ENCODE measurements at regions not wholly inside any gene's neighbourhood (a gene's known extent, or its start where the extent isn't known, plus 50 kb on each side); places are given as distances from the start of the nearest gene placed in this dataset.
"Not testable (repeated sequence)": the region's sequence is repeated elsewhere in the genome, so short reads cannot be mapped to it uniquely, and the experiment has no call there.

DNA sequence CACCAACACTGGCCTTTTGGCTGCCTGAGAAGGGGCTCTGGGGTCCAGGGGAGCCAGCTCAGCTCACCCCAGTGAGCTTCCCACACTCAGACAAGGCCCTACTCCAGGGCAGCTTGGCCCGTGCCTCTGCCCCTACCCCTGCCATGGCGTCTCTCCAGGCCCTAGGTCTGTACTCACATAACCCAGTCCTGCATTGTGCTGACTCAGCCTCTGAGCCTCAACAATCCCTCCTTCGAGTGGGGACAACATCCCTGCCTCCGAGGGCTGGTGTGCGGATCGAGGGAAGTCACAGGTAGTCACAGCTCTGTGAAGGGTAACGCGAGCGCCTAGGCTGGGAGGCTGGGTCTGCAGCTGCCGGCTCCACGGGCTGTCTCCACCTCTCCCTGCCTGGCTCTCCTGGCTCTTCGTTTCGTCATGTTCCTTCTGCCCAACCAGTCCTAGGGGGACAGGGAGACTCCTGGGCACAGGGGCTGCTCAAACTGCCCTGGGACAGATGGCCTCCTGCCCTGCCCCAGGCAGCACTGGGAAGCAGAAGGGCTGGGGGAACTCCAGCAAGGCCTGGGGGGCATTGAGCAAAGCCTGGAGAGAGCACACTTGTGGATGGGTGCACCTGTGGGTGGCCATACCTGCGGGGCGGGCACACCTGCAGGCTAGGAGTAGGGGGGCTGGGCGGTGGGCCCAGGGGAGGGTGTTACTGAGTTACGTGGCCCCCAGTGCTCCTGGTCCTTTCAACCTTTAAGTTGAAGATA lies 74.6 kb downstream of the RRM2 start:
- DNase-seq: no peak
- in situ Hi-C loops (cut with HindIII; ENCODE audit: low pct_ligation_motif_present, low pct_unique_long_range_greater_than_20kb, low sequenced_read_pairs): no loop called here

DNA sequence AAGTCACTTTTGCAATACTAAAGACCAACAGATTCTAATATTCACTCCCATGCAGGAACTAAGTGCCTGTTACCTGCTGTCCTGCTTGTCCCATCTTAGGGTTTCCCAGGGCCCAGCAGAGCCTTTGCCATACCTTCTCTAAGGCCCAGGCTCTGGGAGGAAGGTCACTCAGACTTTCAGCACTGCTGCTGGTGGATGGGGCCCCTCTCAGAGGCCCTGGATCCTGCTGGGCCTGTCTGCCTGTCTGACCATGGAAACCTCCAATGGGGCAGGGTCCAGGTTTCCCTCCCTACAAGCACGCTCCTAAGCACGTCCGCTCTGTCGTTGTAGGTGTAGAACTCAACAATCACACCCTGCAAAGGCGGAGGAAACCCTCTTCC lies 75.1 kb downstream of the RRM2 start:
- in situ Hi-C loops (cut with HindIII; ENCODE audit: low pct_ligation_motif_present, low pct_unique_long_range_greater_than_20kb, low sequenced_read_pairs): no loop called here
- DNase-seq: no peak

DNA sequence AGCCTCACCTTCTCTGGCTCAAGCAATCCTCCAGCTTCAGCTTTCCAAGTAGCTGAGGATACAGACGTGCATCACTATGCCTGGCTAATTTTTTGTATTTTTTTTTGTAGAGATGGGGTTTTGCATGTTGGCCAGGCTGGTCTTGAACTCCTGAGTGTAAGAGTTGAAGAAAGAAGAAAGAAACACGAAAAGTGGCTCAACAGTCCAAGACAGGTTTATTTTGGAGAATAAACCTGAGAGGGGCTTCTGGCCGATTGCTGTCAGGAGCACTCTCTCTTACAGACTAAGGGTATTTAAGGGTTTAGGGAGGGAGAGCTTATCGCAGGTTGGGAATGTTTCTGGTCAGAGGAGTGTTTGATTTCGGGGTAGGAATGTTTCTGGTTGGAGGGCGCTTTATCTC lies 75.9 kb downstream of the RRM2 start:
- DNase-seq; in situ Hi-C loops (cut with HindIII; ENCODE audit: low pct_ligation_motif_present, low pct_unique_long_range_greater_than_20kb, low sequenced_read_pairs): not testable (repeated sequence)

DNA sequence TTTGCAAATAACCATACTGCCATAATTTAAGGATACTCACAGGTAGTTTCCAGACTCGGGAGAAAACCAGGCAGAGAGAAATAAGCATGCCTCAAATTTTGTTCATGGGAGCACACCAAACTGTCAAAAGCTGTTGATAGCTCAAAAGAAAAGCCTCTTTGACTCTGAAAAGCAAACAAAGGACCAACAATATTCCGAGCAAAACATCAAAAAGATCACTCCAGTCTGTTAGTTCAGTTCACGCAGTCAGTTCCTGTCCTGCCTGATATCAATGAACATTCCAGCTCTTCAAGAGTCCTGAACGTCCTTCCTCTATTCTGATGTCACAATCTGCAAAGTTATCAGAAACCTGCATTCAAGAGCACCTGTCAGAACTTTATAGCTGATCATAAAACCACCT lies 78.7 kb downstream of the RRM2 start:
- DNase-seq: no peak
- in situ Hi-C loops (cut with HindIII; ENCODE audit: low pct_ligation_motif_present, low pct_unique_long_range_greater_than_20kb, low sequenced_read_pairs): no loop called here

GRCh38 chr2:10202131-10202665 lies 79.7 kb downstream of the RRM2 start:
- in situ Hi-C loops (cut with HindIII; ENCODE audit: low pct_ligation_motif_present, low pct_unique_long_range_greater_than_20kb, low sequenced_read_pairs): no loop called here
- DNase-seq: no peak

DNA sequence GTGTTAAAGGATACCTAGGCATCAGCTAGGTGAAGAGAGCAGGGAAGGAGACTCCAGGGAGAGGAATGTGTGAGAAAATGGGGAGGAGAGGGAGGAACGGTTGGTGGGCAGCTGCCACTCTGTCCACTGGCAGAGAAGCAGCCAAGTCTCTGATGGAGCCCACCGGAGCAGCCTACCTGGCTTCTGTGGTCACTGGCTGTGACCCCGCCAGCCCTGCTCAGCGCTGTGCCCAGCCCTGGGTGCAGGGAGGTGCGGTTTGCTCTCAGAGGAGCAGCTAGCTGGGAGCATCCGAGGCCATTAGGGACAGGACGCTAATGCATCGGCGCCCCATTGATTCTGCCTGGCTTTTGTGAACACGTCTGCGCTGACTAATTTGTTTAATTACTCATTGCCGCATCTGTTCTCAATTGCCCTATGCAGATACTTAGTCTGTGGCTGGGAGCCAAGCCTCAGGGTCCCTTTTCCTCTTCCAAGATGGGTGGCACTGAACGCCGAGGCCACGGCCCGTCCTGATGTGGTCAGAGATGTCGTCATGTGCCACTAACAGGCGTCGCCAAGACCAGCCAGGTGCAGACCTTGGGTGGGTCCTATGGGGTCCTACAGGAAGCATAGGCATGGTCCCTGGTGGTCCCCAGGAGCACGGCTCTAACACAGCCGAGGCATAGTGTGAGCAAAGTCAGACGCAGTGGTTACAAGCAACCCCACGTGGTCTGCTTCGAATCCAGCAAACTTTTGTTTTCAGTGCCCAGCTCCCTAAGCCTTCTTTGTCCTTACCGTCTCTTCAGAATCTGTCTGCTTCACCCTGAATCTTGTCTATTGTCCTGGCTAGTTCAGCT lies 82.0 kb downstream of the RRM2 start:
- no peak for DNase-seq
- in situ Hi-C loops (cut with HindIII; ENCODE audit: low pct_ligation_motif_present, low pct_unique_long_range_greater_than_20kb, low sequenced_read_pairs): no loop called here

GRCh38 chr2:10205162-10205475 lies 82.6 kb downstream of the RRM2 start:
- DNase-seq: no peak

DNA sequence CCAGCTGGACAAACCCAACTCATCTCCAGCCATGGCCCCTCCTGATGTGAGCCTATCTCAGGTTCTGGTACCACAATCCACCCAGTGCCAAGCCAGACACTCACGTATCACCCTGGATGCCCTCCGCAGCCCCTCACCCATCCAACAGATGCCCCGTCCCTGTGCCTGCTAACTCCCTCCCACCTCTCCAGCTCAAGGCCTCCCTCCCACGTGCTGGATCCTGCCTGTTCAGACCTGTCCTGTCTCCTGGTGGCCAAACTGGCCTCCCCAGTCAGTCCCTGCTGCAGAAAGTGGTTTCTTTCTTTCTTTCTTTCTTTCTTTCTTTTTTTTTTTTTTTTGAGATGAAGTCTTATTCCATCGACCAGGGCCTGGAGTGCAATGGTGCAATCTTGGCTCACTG lies 86.2 kb downstream of the RRM2 start:
- no peak for DNase-seq
- in situ Hi-C loops (cut with HindIII; ENCODE audit: low pct_ligation_motif_present, low pct_unique_long_range_greater_than_20kb, low sequenced_read_pairs): no loop called here

More at GRCh38 chr2:10205162-10205475, 82.6 kb downstream of the RRM2 start:
- in situ Hi-C loops (cut with HindIII; ENCODE audit: low pct_ligation_motif_present, low pct_unique_long_range_greater_than_20kb, low sequenced_read_pairs): no loop called here

GRCh38 chr2:10209406-10209935 lies 86.9 kb downstream of the RRM2 start:
- DNase-seq: no peak
- in situ Hi-C loops (cut with HindIII; ENCODE audit: low pct_ligation_motif_present, low pct_unique_long_range_greater_than_20kb, low sequenced_read_pairs): no loop called here

DNA sequence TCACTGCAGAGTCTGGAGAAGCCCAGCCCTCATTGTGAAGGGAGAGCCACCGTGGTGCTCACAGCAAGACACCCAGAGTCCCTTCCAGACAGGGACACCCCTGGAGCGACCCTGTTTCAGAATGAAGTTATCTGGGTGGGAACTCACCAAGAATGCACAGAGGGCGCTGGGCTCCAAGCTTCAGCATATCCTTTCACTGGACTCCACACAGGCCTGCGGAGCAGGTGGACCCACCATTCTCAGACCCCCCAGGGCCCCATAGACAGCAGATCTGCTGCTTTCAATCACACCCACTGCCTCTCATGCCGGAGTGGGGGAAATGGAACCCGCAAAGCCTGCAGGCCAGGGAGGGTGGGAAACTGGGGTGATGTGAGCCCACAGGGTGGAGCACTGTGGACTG lies 87.8 kb downstream of the RRM2 start:
- no peak for DNase-seq
- in situ Hi-C loops (cut with HindIII; ENCODE audit: low pct_ligation_motif_present, low pct_unique_long_range_greater_than_20kb, low sequenced_read_pairs): no loop called here

GRCh38 chr2:10211844-10212422 lies 89.4 kb downstream of the RRM2 start:
- in situ Hi-C loops (cut with HindIII; ENCODE audit: low pct_ligation_motif_present, low pct_unique_long_range_greater_than_20kb, low sequenced_read_pairs): no loop called here
- no peak for DNase-seq

DNA sequence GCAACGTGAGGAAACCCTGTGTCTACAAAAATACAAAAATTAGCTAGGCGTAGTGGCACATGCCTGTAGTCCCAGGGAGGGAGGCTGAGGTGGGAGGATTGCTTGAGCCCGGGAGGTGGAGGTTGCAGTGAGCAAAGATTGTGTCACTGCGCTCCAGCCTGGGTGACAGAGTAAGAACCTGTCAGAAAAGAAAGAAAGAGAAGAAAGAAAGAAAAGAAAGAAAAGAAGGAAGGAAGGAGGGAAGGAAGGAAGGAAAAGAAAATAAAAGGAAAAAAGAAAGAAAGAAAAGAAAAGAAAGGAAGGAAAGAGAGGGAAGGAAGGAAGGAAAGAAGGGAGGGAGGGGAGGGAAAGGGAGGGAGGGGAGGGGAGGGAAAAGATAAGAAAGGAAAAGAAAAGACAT lies 89.9 kb upstream of the HPCAL1 start:
- no peak for DNase-seq
- in situ Hi-C loops (cut with HindIII; ENCODE audit: low pct_ligation_motif_present, low pct_unique_long_range_greater_than_20kb, low sequenced_read_pairs): no loop called here

DNA sequence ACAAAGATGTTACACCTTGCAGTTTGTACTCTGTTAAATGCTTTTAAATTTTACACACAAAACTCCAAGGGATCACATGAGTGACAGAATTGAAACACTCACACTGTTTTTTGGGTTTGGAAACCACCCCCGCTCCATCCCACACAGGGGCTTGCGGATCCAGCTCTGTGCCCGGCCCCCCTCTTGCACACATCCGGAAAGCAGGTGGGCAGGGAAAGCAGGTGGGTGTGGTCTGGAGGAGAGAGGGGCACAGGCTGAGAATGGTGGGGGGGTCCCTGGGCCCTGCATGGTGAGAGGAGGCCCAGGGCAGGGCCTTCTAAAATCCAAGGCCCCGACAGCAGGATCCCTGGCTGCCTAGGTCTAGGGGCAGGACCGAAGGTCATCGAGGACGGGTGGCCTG lies 88.5 kb upstream of the HPCAL1 start:
- no peak for DNase-seq
- in situ Hi-C loops (cut with HindIII; ENCODE audit: low pct_ligation_motif_present, low pct_unique_long_range_greater_than_20kb, low sequenced_read_pairs): no loop called here

DNA sequence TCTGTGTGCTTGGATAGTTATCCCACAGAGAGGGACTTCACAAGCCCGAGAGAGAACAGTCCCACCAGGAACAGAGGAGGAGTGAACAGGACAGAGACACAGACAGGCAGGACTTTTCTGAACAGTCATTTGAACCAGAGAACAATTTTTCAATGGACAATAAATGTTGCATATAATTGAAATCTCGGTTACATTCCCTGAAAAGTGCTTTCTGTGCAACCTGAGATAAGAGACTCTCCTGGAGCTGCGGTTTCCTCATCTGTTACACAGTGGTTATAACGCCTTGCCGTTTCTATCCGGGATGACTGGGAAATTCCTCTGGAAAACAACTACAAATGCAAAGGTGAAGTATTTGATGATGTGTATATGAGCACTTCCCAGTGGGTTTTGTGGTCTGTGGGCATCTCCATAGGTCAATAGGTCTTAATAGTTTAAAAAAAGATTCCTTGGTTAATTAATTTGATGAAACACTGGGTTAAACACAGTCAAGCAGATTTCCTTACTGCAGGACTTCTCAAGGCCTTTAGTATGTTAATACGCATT lies 87.2 kb upstream of the HPCAL1 start:
- no peak for DNase-seq
- in situ Hi-C loops (cut with HindIII; ENCODE audit: low pct_ligation_motif_present, low pct_unique_long_range_greater_than_20kb, low sequenced_read_pairs): no loop called here

- DNase-seq: no peak
- in situ Hi-C loops (cut with HindIII; ENCODE audit: low pct_ligation_motif_present, low pct_unique_long_range_greater_than_20kb, low sequenced_read_pairs): no loop called here
Observed at GRCh38 chr2:10216677-10217488, 85.8 kb upstream of the HPCAL1 start.

DNA sequence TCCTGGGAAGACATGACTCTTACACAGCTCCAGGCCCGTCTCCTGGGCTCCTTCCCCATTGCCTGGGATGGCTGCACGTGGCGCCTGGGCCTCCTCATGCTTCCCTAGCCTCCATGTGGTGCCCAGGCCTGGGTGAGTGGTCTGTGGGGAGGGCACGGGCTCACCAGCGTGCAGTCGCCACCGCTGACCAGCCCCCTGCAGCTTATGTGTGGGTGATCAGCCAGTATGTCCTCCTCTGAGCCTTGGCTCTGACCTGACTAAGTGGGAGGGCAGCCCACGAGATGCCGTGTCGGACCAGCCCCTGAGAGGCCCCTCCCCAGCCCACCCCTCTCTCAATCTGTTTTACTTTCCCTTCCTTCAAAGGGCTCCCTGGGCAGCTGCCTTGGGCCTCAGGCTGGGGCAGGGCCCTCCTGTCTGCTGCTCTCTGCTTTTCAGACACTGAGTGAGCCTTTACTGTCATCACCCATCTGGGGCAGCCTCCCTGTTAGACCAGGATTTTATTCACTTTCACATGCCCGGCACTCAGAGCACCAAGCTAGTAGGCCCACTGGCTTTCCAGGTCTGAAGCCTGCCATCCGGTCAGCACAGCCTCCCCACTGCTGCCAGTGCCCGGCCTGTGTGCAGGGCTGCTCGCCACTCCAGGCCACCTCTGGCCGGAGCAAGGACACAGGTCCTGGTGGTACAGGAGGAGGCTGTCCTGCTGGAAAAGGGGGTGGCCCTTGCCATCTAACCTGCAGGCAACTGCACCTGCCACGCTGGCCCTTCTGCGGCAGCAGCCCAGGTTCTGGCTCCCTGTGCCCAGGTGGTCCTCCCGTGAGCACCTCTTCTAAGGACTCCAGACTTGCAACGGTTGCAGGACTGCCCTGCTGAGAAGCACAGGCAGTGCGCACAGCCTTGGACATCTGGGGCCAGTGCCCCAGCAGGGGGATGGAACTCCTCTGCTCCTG lies 84.9 kb upstream of the HPCAL1 start:
- DNase-seq: no peak
- in situ Hi-C loops (cut with HindIII; ENCODE audit: low pct_ligation_motif_present, low pct_unique_long_range_greater_than_20kb, low sequenced_read_pairs): no loop called here

Measured in ACHN (cell line).